ENCODE measurements at regions not wholly inside any gene's neighbourhood (a gene's known extent, or its start where the extent isn't known, plus 50 kb on each side); places are given as distances from the start of the nearest gene placed in this dataset.
A peak's percentile ranks its signal among the peaks of the same experiment; 100 is the strongest.
"Not testable (repeated sequence)": the region's sequence is repeated elsewhere in the genome, so short reads cannot be mapped to it uniquely, and the experiment has no call there.

DNA sequence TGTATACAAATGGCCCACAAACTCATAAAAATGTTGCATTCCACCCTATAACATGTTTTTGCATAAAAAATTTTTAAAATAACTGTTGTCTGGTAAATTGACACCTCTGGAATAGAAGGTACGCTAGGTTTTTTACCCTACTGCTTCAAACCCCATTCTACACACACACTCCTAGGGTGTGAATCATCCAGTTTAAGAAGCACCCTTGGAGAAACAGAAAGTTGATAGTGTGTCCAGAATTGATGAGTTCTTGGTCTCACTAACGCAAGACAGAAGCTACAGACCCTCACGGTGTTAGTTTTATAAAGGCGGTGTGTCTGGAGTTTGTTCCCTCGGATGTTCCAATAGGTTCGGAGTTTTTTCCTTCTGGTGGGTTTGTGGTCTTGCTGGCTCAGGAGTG lies 158.5 kb downstream of the KLRB1 start:
- no peak overlapping the region for H3K27ac Mint-ChIP-seq
- H3K4me1 Mint-ChIP-seq (ENCODE audit: low read depth) = peaks cover 15% of the 10 kb centered on the region
- peak overlapping the region; percentile 97 for H3K4me3 Mint-ChIP-seq
- no peaks in the 10 kb centered on the region for H3K27me3 Mint-ChIP-seq (ENCODE audit: insufficient read depth)
- TF ChIP-seq CTCF (IDR thresholded peaks at IDR 0.05) = no peak
- DNase-seq = no peak
- peaks cover 4% of the 10 kb centered on the region; the same call in 1 of the 2 replicates for H3K36me3 Mint-ChIP-seq (ENCODE audit: low read depth)
- H3K9me3 Mint-ChIP-seq = no peaks in the 10 kb centered on the region; the same call in 1 of the 2 replicates

DNA sequence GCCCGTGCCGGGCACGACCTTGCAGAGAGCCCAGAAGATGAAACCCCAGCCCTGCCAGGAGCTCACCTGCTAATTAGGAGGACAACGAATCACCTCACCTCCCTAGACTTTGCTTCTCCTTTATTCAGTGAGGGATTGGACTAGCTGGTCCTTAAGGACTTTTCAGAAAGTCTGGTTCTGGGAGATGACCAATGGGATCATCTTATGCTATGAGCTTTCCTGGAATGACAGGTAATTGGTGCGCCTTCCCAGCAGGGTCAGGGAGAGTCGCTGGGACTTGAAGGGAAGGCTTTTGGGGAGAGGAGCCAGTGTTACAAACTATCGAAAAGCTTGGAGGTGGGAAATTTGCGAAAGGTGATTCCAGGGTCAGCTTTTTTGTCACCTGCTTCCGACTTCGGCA lies 159.1 kb downstream of the KLRB1 start:
- peak overlapping the region; percentile 90 for H3K27ac Mint-ChIP-seq
- not testable (repeated sequence) for H3K36me3 Mint-ChIP-seq (ENCODE audit: low read depth); H3K9me3 Mint-ChIP-seq; H3K27me3 Mint-ChIP-seq (ENCODE audit: insufficient read depth); DNase-seq
- peak overlapping the region; percentile 97 for H3K4me3 Mint-ChIP-seq
- peaks cover 15% of the 10 kb centered on the region for H3K4me1 Mint-ChIP-seq (ENCODE audit: low read depth)

DNA sequence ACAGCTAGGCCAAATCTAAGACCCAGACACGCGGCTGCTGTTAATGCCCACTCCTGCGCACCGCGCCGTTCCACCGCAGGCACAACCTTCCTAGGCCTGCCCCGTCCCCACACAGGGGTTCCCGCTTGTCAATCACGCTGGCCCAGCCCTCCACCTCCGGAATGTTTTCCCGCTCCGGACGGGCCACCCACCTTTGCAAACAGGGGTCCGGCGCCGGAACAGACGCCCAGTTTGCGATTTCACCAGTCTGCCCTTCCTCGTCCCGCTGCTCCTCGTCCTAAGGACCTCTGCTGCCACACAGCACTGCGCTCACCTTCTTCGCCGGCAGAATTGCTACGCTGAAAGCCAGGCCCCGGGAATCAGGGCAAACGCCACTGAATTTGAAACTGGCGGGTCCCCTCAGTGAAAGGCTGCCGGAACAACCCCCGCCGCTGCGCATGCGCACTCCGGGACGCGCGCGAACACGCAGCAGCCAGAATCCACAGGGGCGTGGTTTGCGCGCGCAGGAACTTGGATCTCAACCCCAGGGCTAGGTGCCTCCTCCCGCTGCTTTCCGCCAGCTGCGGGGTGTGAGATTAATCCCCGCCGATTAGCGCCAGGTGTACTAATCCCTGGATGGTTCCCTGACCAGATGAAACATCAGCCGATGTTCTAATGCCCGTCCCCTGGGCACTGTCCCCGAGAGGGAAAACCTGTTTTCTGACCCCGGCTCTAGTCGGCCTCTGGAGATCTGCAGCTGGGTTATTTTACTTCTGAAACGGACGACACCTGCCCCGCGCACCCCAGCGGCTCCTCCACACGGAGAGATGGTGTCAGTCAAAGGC lies 159.7 kb downstream of the KLRB1 start:
- Mint-ChIP-seq H3K27ac (peak overlapping the region; percentile 90), H3K4me1 (ENCODE audit: low read depth) (peaks cover 15% of the 10 kb centered on the region), H3K4me3 (peak overlapping the region; percentile 97)
- DNase-seq = peak; percentile 81
- not testable (repeated sequence) for H3K9me3 Mint-ChIP-seq; H3K36me3 Mint-ChIP-seq (ENCODE audit: low read depth); H3K27me3 Mint-ChIP-seq (ENCODE audit: insufficient read depth)

DNA sequence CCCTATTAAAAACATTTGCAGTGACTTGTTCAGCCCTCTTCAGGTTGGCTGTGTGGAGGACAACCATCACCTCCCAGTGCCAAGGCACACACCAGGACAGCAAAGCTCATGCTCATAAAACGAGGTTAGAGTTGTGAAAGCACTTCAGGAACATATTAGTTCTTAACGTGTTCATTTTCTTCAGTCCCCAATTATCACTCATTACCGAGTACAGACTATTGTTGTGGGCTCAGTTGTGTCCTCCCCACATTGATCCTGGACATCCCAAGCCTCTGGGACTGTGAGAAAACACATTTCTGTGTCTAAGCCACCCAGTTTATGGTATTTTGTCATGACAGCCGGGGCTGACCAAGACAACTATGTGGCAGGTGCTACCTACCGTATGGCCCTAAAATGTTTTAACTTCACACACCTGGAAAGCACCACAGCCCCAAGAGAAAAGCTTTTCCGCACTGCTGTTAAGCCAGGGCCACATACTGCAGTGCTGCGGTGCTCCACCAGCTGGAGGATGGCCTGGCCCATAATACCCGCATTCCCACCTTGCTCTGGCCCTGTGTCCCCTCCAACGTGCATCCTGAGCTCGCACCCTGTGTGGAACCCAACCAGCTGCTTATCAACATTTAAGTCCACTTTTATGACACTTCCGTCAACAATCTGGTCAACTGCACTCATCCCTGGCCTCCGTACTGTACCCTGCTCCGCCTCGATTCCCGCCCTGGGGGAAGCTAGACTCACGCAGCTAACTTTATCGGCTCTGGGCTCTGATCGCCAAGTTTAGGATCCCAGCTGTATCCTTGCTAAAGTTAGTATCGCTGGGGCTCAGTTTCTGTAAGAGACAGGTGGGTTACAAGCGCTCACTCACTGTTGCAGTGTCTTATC lies 160.6 kb downstream of the KLRB1 start:
- H3K27ac Mint-ChIP-seq = peak overlapping the region; percentile 90; the same call in 1 of the 2 replicates
- not testable (repeated sequence) for DNase-seq

DNA sequence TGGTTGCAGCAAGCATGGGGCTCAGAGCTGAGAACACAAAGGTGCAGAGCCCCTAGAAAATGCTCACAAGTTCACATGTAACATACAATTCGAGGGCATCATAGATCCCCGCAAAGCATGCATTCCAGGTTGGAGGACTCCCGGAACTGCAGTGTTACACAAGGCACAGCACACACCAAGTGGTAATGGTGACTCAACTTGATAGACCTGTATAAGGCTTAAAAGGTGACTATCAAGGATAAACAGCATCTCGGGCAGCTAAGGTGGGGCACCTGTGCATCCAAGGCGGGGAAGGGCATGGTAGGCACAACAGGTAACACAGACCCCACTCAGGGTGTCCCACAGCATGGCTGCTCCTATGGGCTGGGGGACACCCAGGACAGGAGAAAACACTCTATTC lies 167.3 kb downstream of the KLRB1 start:
- not testable (repeated sequence) for H3K27ac Mint-ChIP-seq; H3K4me1 Mint-ChIP-seq (ENCODE audit: low read depth); H3K9me3 Mint-ChIP-seq; H3K4me3 Mint-ChIP-seq; H3K36me3 Mint-ChIP-seq (ENCODE audit: low read depth); DNase-seq; H3K27me3 Mint-ChIP-seq (ENCODE audit: insufficient read depth)

More for the DNA sequence above, 160.6 kb downstream of the KLRB1 start:
- H3K27me3 Mint-ChIP-seq (ENCODE audit: insufficient read depth); H3K36me3 Mint-ChIP-seq (ENCODE audit: low read depth); H3K9me3 Mint-ChIP-seq: not testable (repeated sequence)
- peak overlapping the region; percentile 97 for H3K4me3 Mint-ChIP-seq
- H3K4me1 Mint-ChIP-seq (ENCODE audit: low read depth) = peaks cover 15% of the 10 kb centered on the region

DNA sequence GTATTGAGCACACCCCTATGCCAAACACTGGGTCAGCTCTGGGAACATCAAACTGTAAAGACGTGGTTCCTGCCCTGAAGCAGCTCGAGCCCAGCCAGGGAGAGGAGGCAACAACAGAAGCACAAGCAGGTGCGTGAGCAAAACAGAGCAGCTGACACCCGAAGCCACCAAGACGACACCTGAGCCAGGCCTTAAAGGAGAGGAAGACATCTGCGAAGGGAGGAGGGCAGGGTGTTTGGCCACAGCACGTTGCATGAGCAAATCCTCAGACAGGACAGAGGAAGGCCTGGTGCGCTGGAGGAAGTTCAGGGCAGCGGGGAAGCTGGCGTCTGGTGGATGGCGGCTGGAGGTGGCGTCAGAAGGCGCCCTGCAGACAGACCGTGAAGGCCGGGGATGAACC lies 172.0 kb downstream of the KLRB1 start:
- H3K36me3 Mint-ChIP-seq (ENCODE audit: low read depth); H3K27me3 Mint-ChIP-seq (ENCODE audit: insufficient read depth); H3K9me3 Mint-ChIP-seq; DNase-seq; H3K4me1 Mint-ChIP-seq (ENCODE audit: low read depth); H3K27ac Mint-ChIP-seq; H3K4me3 Mint-ChIP-seq: not testable (repeated sequence)

- H3K36me3 Mint-ChIP-seq (ENCODE audit: low read depth); H3K4me3 Mint-ChIP-seq; H3K27ac Mint-ChIP-seq; H3K4me1 Mint-ChIP-seq (ENCODE audit: low read depth); H3K9me3 Mint-ChIP-seq; H3K27me3 Mint-ChIP-seq (ENCODE audit: insufficient read depth); DNase-seq: not testable (repeated sequence)
Observed at GRCh38 chr12:9430385-9430784, 177.3 kb downstream of the KLRB1 start.

DNA sequence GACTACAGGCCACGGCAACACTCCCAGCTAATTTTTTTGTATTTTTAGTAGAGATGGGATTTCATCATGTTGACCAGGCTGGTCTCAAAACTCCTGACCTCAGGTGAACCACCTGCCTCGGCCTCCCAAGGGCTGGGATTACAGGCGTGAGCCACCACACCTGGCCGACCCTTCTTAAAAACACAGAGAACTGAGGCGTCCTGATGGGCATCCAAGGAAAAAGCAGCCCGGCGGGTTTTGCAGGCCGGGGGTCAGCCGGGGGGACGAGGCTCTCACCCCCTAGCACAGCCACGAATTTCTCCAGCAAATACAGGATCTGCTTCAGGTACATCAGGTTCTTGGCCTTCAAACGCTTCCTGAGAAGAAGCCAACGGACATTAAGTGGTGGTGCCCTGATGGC lies 178.9 kb downstream of the KLRB1 start:
- not testable (repeated sequence) for H3K27me3 Mint-ChIP-seq (ENCODE audit: insufficient read depth); H3K4me3 Mint-ChIP-seq; H3K4me1 Mint-ChIP-seq (ENCODE audit: low read depth); DNase-seq; H3K9me3 Mint-ChIP-seq; H3K36me3 Mint-ChIP-seq (ENCODE audit: low read depth); H3K27ac Mint-ChIP-seq

GRCh38 chr12:9425429-9425828 lies 182.3 kb downstream of the KLRB1 start:
- not testable (repeated sequence) for H3K27ac Mint-ChIP-seq; H3K9me3 Mint-ChIP-seq; H3K27me3 Mint-ChIP-seq (ENCODE audit: insufficient read depth); H3K4me3 Mint-ChIP-seq; H3K4me1 Mint-ChIP-seq (ENCODE audit: low read depth); H3K36me3 Mint-ChIP-seq (ENCODE audit: low read depth); DNase-seq

DNA sequence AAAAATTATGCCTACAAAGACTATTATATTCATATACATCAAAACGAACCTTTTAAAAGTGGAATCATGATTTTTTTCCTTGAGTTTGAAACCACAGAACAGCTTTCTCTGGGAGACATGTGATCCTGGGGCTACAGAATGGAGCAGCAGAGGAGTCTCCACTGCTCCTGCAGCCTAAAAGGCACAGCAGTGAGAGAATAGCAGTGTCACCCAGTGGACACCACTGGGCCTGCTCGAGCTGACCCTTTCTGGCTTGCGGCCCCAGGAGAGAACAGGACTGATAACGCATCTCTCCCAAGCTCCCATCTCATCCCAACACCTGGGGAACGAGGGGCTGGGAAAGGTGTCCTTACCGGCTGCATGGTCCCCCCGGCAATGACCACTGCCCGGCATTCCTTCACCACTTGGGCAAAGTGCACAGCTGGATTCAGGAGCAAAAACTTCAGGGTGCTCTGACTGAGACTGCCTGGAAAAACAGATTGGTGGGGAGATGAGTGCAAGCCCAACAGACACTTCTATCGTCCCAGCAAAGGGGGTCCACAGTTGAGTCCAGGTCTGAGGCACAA lies 183.5 kb downstream of the KLRB1 start:
- not testable (repeated sequence) for H3K27me3 Mint-ChIP-seq (ENCODE audit: insufficient read depth); H3K36me3 Mint-ChIP-seq (ENCODE audit: low read depth); H3K4me1 Mint-ChIP-seq (ENCODE audit: low read depth); H3K27ac Mint-ChIP-seq; DNase-seq; H3K9me3 Mint-ChIP-seq; H3K4me3 Mint-ChIP-seq

GRCh38 chr12:9422689-9423088 lies 185.0 kb downstream of the KLRB1 start:
- H3K27me3 Mint-ChIP-seq (ENCODE audit: insufficient read depth); H3K27ac Mint-ChIP-seq; H3K36me3 Mint-ChIP-seq (ENCODE audit: low read depth): not testable (repeated sequence)

GRCh38 chr12:9421520-9422086 lies 186.1 kb downstream of the KLRB1 start:
- not testable (repeated sequence) for H3K9me3 Mint-ChIP-seq; H3K4me1 Mint-ChIP-seq (ENCODE audit: low read depth); H3K27ac Mint-ChIP-seq; H3K27me3 Mint-ChIP-seq (ENCODE audit: insufficient read depth); H3K4me3 Mint-ChIP-seq; DNase-seq; H3K36me3 Mint-ChIP-seq (ENCODE audit: low read depth)

More at GRCh38 chr12:9422689-9423088, 185.0 kb downstream of the KLRB1 start:
- H3K9me3 Mint-ChIP-seq; DNase-seq; H3K4me1 Mint-ChIP-seq (ENCODE audit: low read depth); H3K4me3 Mint-ChIP-seq: not testable (repeated sequence)
